PC-3 (cell line): ENCODE measurements at regions not wholly inside any gene's neighbourhood (a gene's known extent, or its start where the extent isn't known, plus 50 kb on each side); places are given as distances from the start of the nearest gene placed in this dataset.
"Not testable (repeated sequence)": the region's sequence is repeated elsewhere in the genome, so short reads cannot be mapped to it uniquely, and the experiment has no call there.

ENCODE experiments used
- ATAC-seq: fragments of 200-7000 bp; cut with Tn5 transposase; 2 replicates; pipeline ENCODE4 v1.9.1; 2020; ENCODE audit warnings: mild to moderate bottlenecking, moderate library complexity
- BruUV-seq: library from RNA; stranded (reverse); fragments of 400-500 nt; replicated peaks from 2 replicates; lab custom pipeline; 2021; lab: Mats Ljungman, UMichigan
- CTCF ChIA-PET: fragments of 300-600 bp; sonication (Branson Sonifier 250); formaldehyde crosslinking; loops from one replicate; lab custom pipeline; 2022; ENCODE audit warnings: antibody characterized with exemption; lab: Charles Lee
- POLR2A ChIA-PET: fragments of 300-600 bp; sonication (Branson Sonifier 250); formaldehyde crosslinking; loops from one replicate; lab custom pipeline; 2022; ENCODE audit warnings: antibody characterized with exemption; ENCODE audit not compliant: unreplicated experiment; lab: Charles Lee
- DNase-seq: peaks from one replicate; pipeline ENCODE4 v3.0.0-alpha.2; 2015
- H2AFZ ChIP-seq: fragments of 300-600 bp; sonication (generic); 2 replicates; pipeline ENCODE4 v1.6.0; 2016; ENCODE audit warnings: antibody characterized with exemption, low read length
- H3F3A ChIP-seq: fragments of 300-600 bp; sonication (generic); one replicate; pipeline ENCODE4 v1.6.0; 2017; ENCODE audit warnings: antibody characterized with exemption, low read length, control low read depth, mild to moderate bottlenecking; ENCODE audit not compliant: unreplicated experiment
- H3K27ac ChIP-seq: fragments of 300-600 bp; sonication (generic); 2 replicates; pipeline ENCODE4 v1.5.1; 2016; ENCODE audit warnings: mild to moderate bottlenecking, low read length
- H3K27me3 ChIP-seq: fragments of 300-600 bp; sonication (generic); 2 replicates; pipeline ENCODE4 v1.6.1; 2016; ENCODE audit warnings: low read length, mixed read lengths
- H3K36me3 ChIP-seq: fragments of 300-600 bp; sonication (generic); 2 replicates; pipeline ENCODE4 v1.6.1; 2016; ENCODE audit warnings: low read depth, mixed run types, low read length, mixed read lengths
- H3K4me1 ChIP-seq: fragments of 300-600 bp; sonication (generic); 2 replicates; pipeline ENCODE4 v1.5.1; 2016; ENCODE audit warnings: low read length; ENCODE audit not compliant: insufficient read depth
- H3K4me2 ChIP-seq: fragments of 300-600 bp; sonication (generic); 2 replicates; pipeline ENCODE4 v1.6.0; 2016; ENCODE audit warnings: low read length
- H3K4me3 ChIP-seq: fragments of 300-600 bp; sonication (generic); 2 replicates; pipeline ENCODE4 v1.5.1; 2016; ENCODE audit warnings: mild to moderate bottlenecking, low read length, mixed read lengths
- H3K79me2 ChIP-seq: fragments of 300-600 bp; sonication (generic); 2 replicates; pipeline ENCODE4 v1.6.1; 2017; ENCODE audit warnings: low read length, mixed read lengths
- H3K9ac ChIP-seq: fragments of 300-600 bp; sonication (generic); 2 replicates; pipeline ENCODE4 v1.6.0; 2016; ENCODE audit warnings: mild to moderate bottlenecking, low read length
- H3K9me2 ChIP-seq: fragments of 300-600 bp; sonication (generic); replicated peaks from 2 replicates; pipeline ENCODE4 v1.6.1; 2016; ENCODE audit warnings: mixed run types, low read length, mixed read lengths
- H3K9me3 ChIP-seq: fragments of 300-600 bp; sonication (generic); 2 replicates; pipeline ENCODE4 v1.6.1; 2016; ENCODE audit warnings: low read length, mixed read lengths
- H4K20me1 ChIP-seq: fragments of 300-600 bp; sonication (generic); 2 replicates; pipeline ENCODE4 v1.6.1; 2016; ENCODE audit warnings: low read length, mixed read lengths
- EZH2 ChIP-seq: fragments of 300-600 bp; sonication (generic); IDR thresholded peaks from one replicate; pipeline ENCODE4 v1.6.1; 2017; ENCODE audit warnings: antibody characterized with exemption, mild to moderate bottlenecking, low read length; ENCODE audit not compliant: unreplicated experiment
- EZH2phosphoT487 ChIP-seq: fragments of 300-600 bp; sonication (generic); IDR thresholded peaks from 2 replicates; pipeline ENCODE4 v1.6.1; 2018; ENCODE audit warnings: mild to moderate bottlenecking, antibody characterized with exemption, low read length, borderline replicate concordance
- intact Hi-C: fragments of 100-400 bp; cut with micrococcal nuclease; formaldehyde crosslinking; loops from 2 replicates; pipeline ENCODE4 v1.9.0; 2023
- TF ChIP-seq, protein P1 (sequence below): fragments of 300-600 bp; sonication (generic); conservative IDR thresholded peaks from 2 replicates; pipeline ENCODE4 v1.5.1; 2017; ENCODE audit warnings: antibody characterized with exemption, low read depth, mild to moderate bottlenecking, low read length

DNA sequence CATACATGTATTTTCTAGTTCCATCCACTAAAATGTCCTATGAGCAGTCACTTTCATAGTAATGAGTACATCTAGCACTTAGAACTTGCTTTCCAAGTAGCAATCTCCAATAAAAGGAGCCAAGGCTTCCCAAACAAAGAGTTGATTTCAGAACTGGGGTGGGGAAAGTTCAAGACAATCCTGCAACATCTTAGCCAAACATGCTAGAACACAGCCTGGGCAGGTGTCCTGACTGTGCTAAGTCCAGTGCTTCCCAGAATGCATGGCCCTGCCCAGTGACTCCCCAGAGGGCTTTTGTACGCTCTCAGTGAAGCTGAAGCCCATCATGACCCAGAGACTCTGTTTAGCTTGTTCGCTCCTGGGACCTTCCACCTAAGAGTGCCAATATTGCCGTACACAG is 106.7 kb upstream of the UBAC2 start:
- DNase-seq (no peak), ATAC-seq (no peak)
- Histone ChIP-seq H4K20me1 (no peaks in the 10 kb centered on the region), H2AFZ (no peak overlapping the region), H3F3A (no peaks in the 10 kb centered on the region), H3K9me3 (no peaks in the 10 kb centered on the region), H3K27ac (no peak overlapping the region), H3K79me2 (no peaks in the 10 kb centered on the region), H3K9me2 (no peaks in the 10 kb centered on the region), H3K4me1 (no peaks in the 10 kb centered on the region), H3K4me2 (no peak overlapping the region), H3K36me3 (no peaks in the 10 kb centered on the region), H3K9ac (no peak overlapping the region), H3K27me3 (no peaks in the 10 kb centered on the region), H3K4me3 (no peak overlapping the region)
- CTCF ChIA-PET, result no interaction called here
- BruUV-seq, result no TSS peak
- TF ChIP-seq, protein P1, sequence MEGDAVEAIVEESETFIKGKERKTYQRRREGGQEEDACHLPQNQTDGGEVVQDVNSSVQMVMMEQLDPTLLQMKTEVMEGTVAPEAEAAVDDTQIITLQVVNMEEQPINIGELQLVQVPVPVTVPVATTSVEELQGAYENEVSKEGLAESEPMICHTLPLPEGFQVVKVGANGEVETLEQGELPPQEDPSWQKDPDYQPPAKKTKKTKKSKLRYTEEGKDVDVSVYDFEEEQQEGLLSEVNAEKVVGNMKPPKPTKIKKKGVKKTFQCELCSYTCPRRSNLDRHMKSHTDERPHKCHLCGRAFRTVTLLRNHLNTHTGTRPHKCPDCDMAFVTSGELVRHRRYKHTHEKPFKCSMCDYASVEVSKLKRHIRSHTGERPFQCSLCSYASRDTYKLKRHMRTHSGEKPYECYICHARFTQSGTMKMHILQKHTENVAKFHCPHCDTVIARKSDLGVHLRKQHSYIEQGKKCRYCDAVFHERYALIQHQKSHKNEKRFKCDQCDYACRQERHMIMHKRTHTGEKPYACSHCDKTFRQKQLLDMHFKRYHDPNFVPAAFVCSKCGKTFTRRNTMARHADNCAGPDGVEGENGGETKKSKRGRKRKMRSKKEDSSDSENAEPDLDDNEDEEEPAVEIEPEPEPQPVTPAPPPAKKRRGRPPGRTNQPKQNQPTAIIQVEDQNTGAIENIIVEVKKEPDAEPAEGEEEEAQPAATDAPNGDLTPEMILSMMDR, result no peak
- no peak for TF ChIP-seq EZH2
- no peak for TF ChIP-seq EZH2phosphoT487
- POLR2A ChIA-PET, result no interaction called here
- intact Hi-C loops, result no loop called here

DNA sequence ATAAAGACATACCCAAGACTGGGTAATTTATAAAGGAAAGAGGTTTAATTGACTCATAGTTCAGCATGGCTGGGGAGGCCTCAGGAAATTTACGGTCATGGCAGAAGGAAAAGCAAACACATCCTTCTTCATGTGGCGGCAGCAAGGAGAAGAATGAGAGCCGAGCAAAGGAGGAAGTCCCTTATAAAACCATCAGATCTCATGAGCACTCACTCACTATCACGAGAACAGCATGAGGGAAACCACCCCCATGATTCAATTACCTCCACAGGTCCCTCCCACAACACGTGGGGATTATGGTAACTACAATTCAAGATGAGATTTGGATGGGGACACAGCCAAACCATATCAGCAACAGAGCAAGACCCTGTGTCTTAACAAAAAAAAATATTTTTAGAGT is 98.8 kb upstream of the UBAC2 start:
- BruUV-seq, result not testable (repeated sequence)

DNA sequence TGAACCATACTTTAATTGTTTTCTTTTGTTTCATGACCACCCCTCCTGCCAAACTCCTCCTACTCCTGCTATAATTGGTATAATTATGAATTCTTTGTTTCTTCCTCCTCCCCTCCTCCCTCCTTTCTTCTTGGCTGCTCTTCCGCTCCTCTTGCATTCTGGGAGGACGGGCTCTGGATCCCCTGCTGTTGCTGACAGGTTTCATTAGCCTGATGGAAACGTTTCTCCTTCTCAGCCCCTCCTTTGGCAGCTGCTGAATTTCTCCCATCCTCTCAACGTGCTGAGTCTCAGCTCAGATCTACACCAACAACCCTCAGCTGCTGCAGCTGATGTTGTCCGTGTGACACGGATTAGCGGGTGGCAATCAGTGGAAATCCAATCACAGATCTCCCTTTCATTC is 97.1 kb upstream of the UBAC2 start:
- Histone ChIP-seq H3K9ac (no peak overlapping the region), H3K79me2 (no peaks in the 10 kb centered on the region), H3K36me3 (no peaks in the 10 kb centered on the region), H3K9me2 (no peaks in the 10 kb centered on the region), H3K9me3 (no peaks in the 10 kb centered on the region), H4K20me1 (no peaks in the 10 kb centered on the region), H3K4me1 (no peaks in the 10 kb centered on the region), H3K27me3 (no peaks in the 10 kb centered on the region), H3K4me2 (no peak overlapping the region), H3K4me3 (no peak overlapping the region), H3K27ac (no peak overlapping the region), H3F3A (no peaks in the 10 kb centered on the region), H2AFZ (no peak overlapping the region)
- no TSS peak for BruUV-seq
- DNase-seq (no peak), ATAC-seq (no peak)
- CTCF ChIA-PET, result no interaction called here
- TF ChIP-seq, protein P1, result no peak
- no peak for TF ChIP-seq EZH2phosphoT487
- TF ChIP-seq EZH2, result no peak
- POLR2A ChIA-PET, result no interaction called here
- intact Hi-C loops, result no loop called here

More for the DNA sequence above, 98.8 kb upstream of the UBAC2 start:
- H3K79me2 ChIP-seq, H3K9ac ChIP-seq, ATAC-seq, H3K4me3 ChIP-seq, H3F3A ChIP-seq, H3K4me1 ChIP-seq, H3K9me3 ChIP-seq, H3K36me3 ChIP-seq, POLR2A ChIA-PET, intact Hi-C loops, H3K9me2 ChIP-seq, H4K20me1 ChIP-seq, H3K27me3 ChIP-seq, CTCF ChIA-PET, H3K27ac ChIP-seq, H3K4me2 ChIP-seq, H2AFZ ChIP-seq, DNase-seq: not testable (repeated sequence)
